HS-5 (cell line): ENCODE measurements at regions not wholly inside any gene's neighbourhood (a gene's known extent, or its start where the extent isn't known, plus 50 kb on each side); places are given as distances from the start of the nearest gene placed in this dataset.

Experiments used
- DNase-seq: peaks from one replicate; pipeline ENCODE4 v3.0.0-alpha.2; 2012; ENCODE audit warnings: low read depth

- no peak for DNase-seq
Observed at GRCh38 chr3:72396899-72397298, 451.3 kb downstream of the SHQ1 start.

GRCh38 chr3:72395776-72396311 lies 452.4 kb downstream of the SHQ1 start:
- DNase-seq: no peak

- no peak for DNase-seq
Observed at GRCh38 chr3:72393455-72393854, 454.8 kb downstream of the SHQ1 start.

- no peak for DNase-seq
Observed at GRCh38 chr3:72391659-72392058, 456.6 kb downstream of the SHQ1 start.

- DNase-seq: no peak
Observed at GRCh38 chr3:72390841-72391240, 457.4 kb downstream of the SHQ1 start.

- no peak for DNase-seq
Observed at GRCh38 chr3:72388644-72389043, 459.6 kb downstream of the SHQ1 start.

- no peak for DNase-seq
Observed at GRCh38 chr3:72388117-72388516, 460.1 kb downstream of the SHQ1 start.

- no peak for DNase-seq
Observed at GRCh38 chr3:72386327-72387000, 461.8 kb downstream of the SHQ1 start.

- no peak for DNase-seq
Observed at GRCh38 chr3:72385167-72385566, 463.1 kb downstream of the SHQ1 start.

GRCh38 chr3:72384602-72385001 lies 463.6 kb downstream of the SHQ1 start:
- DNase-seq: no peak

- DNase-seq: no peak
Observed at GRCh38 chr3:72383883-72384282, 464.4 kb downstream of the SHQ1 start.

- no peak for DNase-seq
Observed at GRCh38 chr3:72383230-72383629, 465.0 kb downstream of the SHQ1 start.

- DNase-seq: no peak
Observed at GRCh38 chr3:72382460-72382859, 465.8 kb downstream of the SHQ1 start.

- no peak for DNase-seq
Observed at GRCh38 chr3:72381584-72381983, 466.7 kb downstream of the SHQ1 start.

- no peak for DNase-seq
Observed at GRCh38 chr3:72380711-72381493, 467.3 kb downstream of the SHQ1 start.

- peak; percentile 11 for DNase-seq
Observed at GRCh38 chr3:72380193-72380592, 468.1 kb downstream of the SHQ1 start.

GRCh38 chr3:72379500-72380187 lies 468.6 kb downstream of the SHQ1 start:
- no peak for DNase-seq

- no peak for DNase-seq
Observed at GRCh38 chr3:72378287-72378686, 470.0 kb downstream of the SHQ1 start.

GRCh38 chr3:72376956-72377710 lies 471.1 kb downstream of the SHQ1 start:
- no peak for DNase-seq

GRCh38 chr3:72375237-72376076 lies 472.8 kb downstream of the SHQ1 start:
- no peak for DNase-seq

- DNase-seq: no peak
Observed at GRCh38 chr3:72373139-72373538, 475.1 kb downstream of the SHQ1 start.
